OCI-LY3 (cell line): ENCODE measurements at regions not wholly inside any gene's neighbourhood (a gene's known extent, or its start where the extent isn't known, plus 50 kb on each side); places are given as distances from the start of the nearest gene placed in this dataset.

Experiments
- EZH2phosphoT487 ChIP-seq: fragments of 200-600 bp; shearing (Covaris generic); IDR thresholded peaks from 2 replicates; pipeline ENCODE4 v1.6.1; 2018; ENCODE audit warnings: antibody characterized with exemption, mixed run types, low read depth
- TF ChIP-seq, protein P1 (sequence below): fragments of 200-600, 300-600 bp; sonication (generic); IDR thresholded peaks from 2 replicates; pipeline ENCODE4 v1.5.1; 2014; ENCODE audit warnings: antibody characterized with exemption, low read length, low read depth

DNA sequence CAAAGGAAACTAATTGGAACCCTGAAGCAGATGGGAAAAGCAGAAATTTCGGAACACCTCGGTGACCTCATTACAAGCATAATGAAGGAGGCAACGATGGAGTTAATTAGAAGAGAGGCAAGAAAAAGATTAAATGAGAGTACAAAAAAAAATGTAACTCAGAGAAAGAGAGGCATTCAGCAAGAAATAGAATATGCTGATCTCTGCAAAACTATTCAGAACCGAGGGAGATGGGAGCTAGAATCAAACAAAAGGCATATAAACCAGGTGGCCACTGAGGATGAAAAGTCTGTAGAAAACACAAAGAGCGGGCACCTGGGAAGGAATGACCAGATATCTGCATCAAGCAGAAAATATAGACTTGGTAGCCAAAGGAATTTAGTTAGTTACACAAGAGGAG lies 118.9 kb downstream of the CETN3 start:
- TF ChIP-seq, protein P1, sequence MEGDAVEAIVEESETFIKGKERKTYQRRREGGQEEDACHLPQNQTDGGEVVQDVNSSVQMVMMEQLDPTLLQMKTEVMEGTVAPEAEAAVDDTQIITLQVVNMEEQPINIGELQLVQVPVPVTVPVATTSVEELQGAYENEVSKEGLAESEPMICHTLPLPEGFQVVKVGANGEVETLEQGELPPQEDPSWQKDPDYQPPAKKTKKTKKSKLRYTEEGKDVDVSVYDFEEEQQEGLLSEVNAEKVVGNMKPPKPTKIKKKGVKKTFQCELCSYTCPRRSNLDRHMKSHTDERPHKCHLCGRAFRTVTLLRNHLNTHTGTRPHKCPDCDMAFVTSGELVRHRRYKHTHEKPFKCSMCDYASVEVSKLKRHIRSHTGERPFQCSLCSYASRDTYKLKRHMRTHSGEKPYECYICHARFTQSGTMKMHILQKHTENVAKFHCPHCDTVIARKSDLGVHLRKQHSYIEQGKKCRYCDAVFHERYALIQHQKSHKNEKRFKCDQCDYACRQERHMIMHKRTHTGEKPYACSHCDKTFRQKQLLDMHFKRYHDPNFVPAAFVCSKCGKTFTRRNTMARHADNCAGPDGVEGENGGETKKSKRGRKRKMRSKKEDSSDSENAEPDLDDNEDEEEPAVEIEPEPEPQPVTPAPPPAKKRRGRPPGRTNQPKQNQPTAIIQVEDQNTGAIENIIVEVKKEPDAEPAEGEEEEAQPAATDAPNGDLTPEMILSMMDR = no peak
- no peak for TF ChIP-seq EZH2phosphoT487
